B cell (primary cell): ENCODE measurements at regions not wholly inside any gene's neighbourhood (a gene's known extent, or its start where the extent isn't known, plus 50 kb on each side); places are given as distances from the start of the nearest gene placed in this dataset.

Experiments
- ATAC-seq: fragments of 200-7000 bp; cut with Tn5 transposase; one replicate; pipeline ENCODE4 v1.10.0; 2021; ENCODE audit warnings: low read depth, mild to moderate bottlenecking, moderate number of reproducible peaks, moderate library complexity
- CTCF ChIA-PET: fragments of 350-600 bp; sonication (Branson Sonifier 250); formaldehyde crosslinking; loops from one replicate; lab custom pipeline; 2021; ENCODE audit warnings: antibody characterized with exemption, inconsistent platforms; lab: Charles Lee
- POLR2A ChIA-PET: fragments of 350-600 bp; sonication (Branson Sonifier 250); formaldehyde crosslinking; loops from one replicate; lab custom pipeline; 2021; ENCODE audit warnings: antibody characterized with exemption; lab: Charles Lee
- DNase-seq: peaks from one replicate; pipeline ENCODE4 v3.0.0; 2013
- H2AFZ ChIP-seq: 2 replicates; pipeline ENCODE4 v1.6.1; 2012; ENCODE audit warnings: mild to moderate bottlenecking, low read depth, low read length; ENCODE audit not compliant: insufficient read depth, poor library complexity, severe bottlenecking
- H3K27ac ChIP-seq, 2 donors: 1 replicate in 1 of 2; 2 replicates in 1 of 2; pipeline ENCODE4 v1.5.1; 2012 to 2013; ENCODE audit warnings: low read length in 2 of 2, mild to moderate bottlenecking in 2 of 2, moderate library complexity in 1 of 2
- H3K27me3 ChIP-seq, 4 experiments: fragments of 200-600 bp in 1 of 4; sonication (generic) in 1 of 4; replicated peaks in 1 of 4; 1 replicate in 2 of 4; 2 replicates in 2 of 4; pipeline versions ENCODE4 v1.6.1 to v1.7.0; 2013 to 2016; ENCODE audit warnings: low read length in 3 of 4, mild to moderate bottlenecking in 2 of 4, mixed read lengths in 1 of 4, moderate library complexity in 1 of 4; ENCODE audit not compliant: insufficient read depth in 4 of 4, control insufficient read depth in 3 of 4; ENCODE audit errors: control extremely low read depth in 1 of 4
- H3K36me3 ChIP-seq, 2 experiments: replicated peaks in 1 of 2; 1 replicate in 1 of 2; 2 replicates in 1 of 2; pipeline versions ENCODE4 v1.6.1 to v1.7.1; 2013; ENCODE audit warnings: low read length in 1 of 2; ENCODE audit not compliant: insufficient read depth in 2 of 2, control insufficient read depth in 1 of 2; ENCODE audit errors: control extremely low read depth in 1 of 2, extremely low read depth in 1 of 2
- H3K4me1 ChIP-seq, 2 donors: fragments of 200-600 bp in 1 of 2; sonication (generic) in 1 of 2; 1 replicate in 1 of 2; 2 replicates in 1 of 2; pipeline versions ENCODE4 v1.5.1 to v1.6.1; 2013 to 2017; ENCODE audit warnings: low read length in 2 of 2; ENCODE audit not compliant: control insufficient read depth in 2 of 2, insufficient read depth in 2 of 2
- H3K4me2 ChIP-seq: replicated peaks from 2 replicates; pipeline ENCODE3; 2012; ENCODE audit warnings: mild to moderate bottlenecking, low read depth, low read length; ENCODE audit not compliant: poor library complexity, severe bottlenecking
- H3K4me3 ChIP-seq, 5 experiments: fragments of 200-600 bp in 1 of 5; sonication (generic) in 1 of 5; 1 replicate in 3 of 5; 2 replicates in 2 of 5; pipeline versions ENCODE4 v1.5.1 to v1.7.0; 2011 to 2016; ENCODE audit warnings: low read length in 4 of 5, mild to moderate bottlenecking in 4 of 5, low read depth in 2 of 5, control low read depth in 1 of 5, moderate library complexity in 1 of 5; ENCODE audit not compliant: insufficient read depth in 1 of 5; ENCODE audit errors: control extremely low read depth in 1 of 5, extremely low read depth in 1 of 5
- H3K79me2 ChIP-seq: fragments of 200-600 bp; sonication (generic); one replicate; pipeline ENCODE4 v1.6.0; 2016; ENCODE audit warnings: low read length; ENCODE audit not compliant: control insufficient read depth, insufficient read depth
- H3K9ac ChIP-seq: fragments of 200-600 bp; sonication (generic); 2 replicates; pipeline ENCODE4 v1.6.1; 2017; ENCODE audit warnings: mild to moderate bottlenecking, low read length, moderate library complexity
- H3K9me3 ChIP-seq, 3 donors: one replicate each; pipeline versions ENCODE4 v1.6.1 to v1.7.1; 2013; ENCODE audit warnings: low read length in 2 of 3; ENCODE audit not compliant: control insufficient read depth in 2 of 3, insufficient read depth in 1 of 3; ENCODE audit errors: control extremely low read depth in 1 of 3
- H4K20me1 ChIP-seq: 2 replicates; pipeline ENCODE4 v1.6.0; 2012; ENCODE audit warnings: mild to moderate bottlenecking, low read length; ENCODE audit not compliant: insufficient read depth, control insufficient read depth, poor library complexity, severe bottlenecking
- H3K27ac Mint-ChIP-seq: one replicate; pipeline ENCODE4 v1.8.0; 2021; ENCODE audit warnings: mixed read lengths
- H3K27me3 Mint-ChIP-seq: one replicate; pipeline ENCODE4 v1.8.0; 2021; ENCODE audit warnings: mixed read lengths
- H3K4me1 Mint-ChIP-seq: one replicate; pipeline ENCODE4 v1.8.0; 2021; ENCODE audit warnings: mixed read lengths
- H3K4me3 Mint-ChIP-seq: one replicate; pipeline ENCODE4 v1.8.0; 2021; ENCODE audit warnings: mixed read lengths
- H3K9me3 Mint-ChIP-seq: one replicate; pipeline ENCODE4 v1.8.0; 2022; ENCODE audit warnings: mixed read lengths; ENCODE audit not compliant: insufficient read depth
- CTCF ChIP-seq: fragments of 200-600 bp; IDR thresholded peaks from one replicate; pipeline ENCODE4 v1.8.0; 2022; ENCODE audit warnings: antibody characterized with exemption, mild to moderate bottlenecking
- EZH2 ChIP-seq: IDR thresholded peaks from 2 replicates; pipeline ENCODE4 v1.6.1; 2012; ENCODE audit warnings: borderline replicate concordance, low read depth, mild to moderate bottlenecking, moderate library complexity, low read length; ENCODE audit not compliant: insufficient read depth, poor library complexity, severe bottlenecking
- WGBS: methylation state at CpG from one replicate; pipeline ENCODE4 v1.1.5; 2013; ENCODE audit warnings: missing lambda C conversion rate; ENCODE audit not compliant: insufficient coverage; 5-methylcytosine and 5-hydroxymethylcytosine counted together
- intact Hi-C: fragments of 100-400 bp; cut with micrococcal nuclease; formaldehyde crosslinking; loops from one replicate; pipeline ENCODE4 v1.10.0; 2022

- Histone ChIP-seq H3K4me2 (no peak overlapping the region), H4K20me1 (no peaks in the 10 kb centered on the region), H3K79me2 (no peaks in the 10 kb centered on the region), H3K4me3 (no peak overlapping the region), H3K9me3 (no peaks in the 10 kb centered on the region), H3K9ac (no peak overlapping the region), H3K27me3 (peaks cover 0 to 2% (median 0%) of the 10 kb centered on the region in 4 experiments), H3K4me1 (no peaks in the 10 kb centered on the region), H3K36me3 (no peaks in the 10 kb centered on the region), H3K27ac (no peak overlapping the region), H2AFZ (no peak overlapping the region)
- intact Hi-C loops, result no loop called here
- Mint-ChIP-seq H3K4me1 (no peaks in the 10 kb centered on the region), H3K4me3 (no peak overlapping the region), H3K9me3 (peaks cover 6% of the 10 kb centered on the region), H3K27me3 (peaks cover 28% of the 10 kb centered on the region), H3K27ac (no peak overlapping the region)
- DNase-seq, result no peak
- no peak for ATAC-seq
- TF ChIP-seq CTCF (no peak), EZH2 (no peak)
- POLR2A ChIA-PET, result no interaction called here
- CTCF ChIA-PET, result interaction anchor here (2.0 kb wide), 1 partner anchor 10 kb away, joined by 8 read pairs; no protein-coding TSS in a partner anchor
- 82% methylated on average over 2 of the region's 3 CpGs for WGBS
Measured at GRCh38 chr16:55933038-55933437, 57.9 kb upstream of the CES5A start.

- Mint-ChIP-seq H3K27ac (no peak overlapping the region), H3K4me3 (no peak overlapping the region), H3K9me3 (peaks cover 2% of the 10 kb centered on the region), H3K4me1 (no peaks in the 10 kb centered on the region), H3K27me3 (peaks cover 4% of the 10 kb centered on the region)
- no peaks in the 10 kb centered on the region for H4K20me1 ChIP-seq
- no peaks in the 10 kb centered on the region for H3K27me3 ChIP-seq
- H3K4me2 ChIP-seq, result no peak overlapping the region
- no peaks in the 10 kb centered on the region for H3K4me1 ChIP-seq
- ATAC-seq, result no peak
- TF ChIP-seq EZH2 (no peak), CTCF (no peak)
- no peak for DNase-seq
- no peaks in the 10 kb centered on the region for H3K36me3 ChIP-seq
- no peak overlapping the region for H3K4me3 ChIP-seq
- intact Hi-C loops, result no loop called here
- POLR2A ChIA-PET, result no interaction called here
- no peak overlapping the region for H3K27ac ChIP-seq
- CTCF ChIA-PET, result no interaction called here
- H2AFZ ChIP-seq, result no peak overlapping the region
- H3K9me3 ChIP-seq, result no peaks in the 10 kb centered on the region
- H3K9ac ChIP-seq, result no peak overlapping the region
- H3K79me2 ChIP-seq, result no peaks in the 10 kb centered on the region
- WGBS, result 40% methylated on average over 1 of the region's 2 CpGs
Measured at GRCh38 chr16:55930036-55930435, 54.9 kb upstream of the CES5A start.
